SK-N-MC (cell line): ENCODE measurements at regions not wholly inside any gene's neighbourhood (a gene's known extent, or its start where the extent isn't known, plus 50 kb on each side); places are given as distances from the start of the nearest gene placed in this dataset.

Experiments used
- EZH2 ChIP-seq: fragments of 200-600 bp; sonication (generic); IDR thresholded peaks from one replicate; pipeline ENCODE4 v1.6.1; 2017; ENCODE audit warnings: antibody characterized with exemption
- FOXP2 ChIP-seq: optimal IDR thresholded peaks from 2 replicates; pipeline ENCODE3; 2011; ENCODE audit warnings: mild to moderate bottlenecking, moderate library complexity; ENCODE audit not compliant: insufficient read depth; ENCODE audit errors: extremely low read length, control extremely low read depth
- POLR2AphosphoS5 ChIP-seq: IDR thresholded peaks from 2 replicates; pipeline ENCODE4 v1.6.1; 2012; ENCODE audit warnings: mild to moderate bottlenecking, low read depth, low read length, borderline replicate concordance

DNA sequence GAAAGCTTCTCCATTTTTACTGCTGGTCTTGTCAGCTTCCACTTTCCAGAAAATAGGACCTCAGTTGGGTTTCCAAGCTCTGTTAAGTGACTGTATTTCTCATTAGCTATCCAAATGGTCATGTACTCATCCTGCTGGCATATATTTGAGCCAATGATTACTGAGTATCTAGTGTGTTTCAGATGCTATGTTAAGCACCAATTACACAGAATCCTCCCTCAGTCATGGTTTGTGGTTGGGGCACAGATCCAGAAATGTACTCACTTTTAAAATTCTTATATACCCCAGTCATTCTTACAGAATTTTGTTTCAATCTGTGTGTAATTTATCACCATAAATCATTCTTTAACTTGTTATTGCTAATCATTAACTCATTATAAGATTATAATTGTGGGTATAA, 362.3 kb upstream of the MTPN start:
- TF ChIP-seq EZH2 (no peak), POLR2AphosphoS5 (no peak), FOXP2 (no peak)
